GM18505 (cell line): ENCODE measurements at regions not wholly inside any gene's neighbourhood (a gene's known extent, or its start where the extent isn't known, plus 50 kb on each side); places are given as distances from the start of the nearest gene placed in this dataset.

Experiments
- ATAC-seq: cut with Tn5 transposase; IDR thresholded peaks from one replicate; pipeline ENCODE4 v1.9.1; 2021; ENCODE audit not compliant: unreplicated experiment
- POLR2A ChIP-seq: IDR thresholded peaks from 4 replicates; pipeline ENCODE4 v1.6.1; 2011; ENCODE audit warnings: borderline replicate concordance; ENCODE audit not compliant: insufficient read depth, insufficient read length; ENCODE audit errors: extremely low read depth

- ATAC-seq: no peak
- TF ChIP-seq POLR2A: no peak
These were observed 769.9 kb upstream of the ADAMTS16 start for GRCh38 chr5:4370218-4370617.

DNA sequence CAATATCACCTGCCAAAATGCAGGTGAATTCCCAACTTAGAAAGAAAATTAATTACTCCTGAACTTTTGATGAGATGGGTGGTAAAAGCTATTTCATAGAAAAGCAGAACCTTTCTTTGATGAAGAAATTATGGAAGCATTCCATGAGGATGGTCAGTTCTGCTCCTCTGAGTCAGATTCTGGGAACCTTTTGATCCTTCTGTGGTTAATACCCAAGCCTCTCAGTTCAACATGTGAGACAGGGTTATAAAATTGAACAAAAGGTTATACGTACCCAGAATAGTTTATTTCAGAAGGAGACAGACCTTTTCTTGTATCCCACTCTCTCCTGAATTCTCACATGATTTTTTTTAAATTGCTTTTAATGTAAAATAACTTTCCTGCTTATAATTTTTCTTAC lies 767.6 kb upstream of the ADAMTS16 start:
- no peak for TF ChIP-seq POLR2A
- no peak for ATAC-seq

DNA sequence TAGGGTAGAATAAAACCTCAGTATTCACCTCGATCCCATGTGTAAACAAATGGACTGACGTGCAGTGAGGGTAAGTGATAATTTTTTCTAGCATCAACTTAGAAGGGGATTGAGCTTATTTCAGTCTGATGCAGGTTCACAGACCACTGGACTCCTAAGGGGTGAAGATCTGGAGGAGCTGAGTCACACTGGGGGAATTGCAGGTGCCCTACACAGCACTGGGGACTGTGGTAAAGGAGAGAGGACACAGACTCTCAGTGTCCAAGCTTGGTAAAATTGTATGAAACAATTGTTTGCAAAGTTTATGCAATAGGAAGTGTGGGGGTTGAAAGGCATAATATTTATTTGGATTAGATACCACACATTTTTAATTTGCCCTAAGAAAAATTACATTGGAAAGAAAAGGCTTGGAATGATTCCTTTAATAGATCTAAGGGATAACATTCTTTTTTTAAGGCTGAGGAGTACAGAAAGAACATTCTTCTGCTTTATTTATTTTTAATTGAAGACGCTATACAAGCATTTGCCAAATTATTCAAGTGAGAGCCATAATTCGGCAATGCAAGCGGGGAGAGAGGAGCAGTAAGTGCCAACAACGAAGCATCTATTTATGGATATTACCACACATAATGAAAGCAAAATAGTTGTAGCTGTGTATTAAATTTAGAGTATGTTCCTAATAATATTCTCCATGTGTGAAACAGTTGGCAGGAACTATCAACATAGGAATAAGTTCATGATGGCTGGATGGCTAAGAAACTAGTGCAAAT lies 766.9 kb upstream of the ADAMTS16 start:
- no peak for TF ChIP-seq POLR2A
- no peak for ATAC-seq

- TF ChIP-seq POLR2A: no peak
- no peak for ATAC-seq
These were observed 765.3 kb upstream of the ADAMTS16 start for GRCh38 chr5:4374866-4375265.

- no peak for ATAC-seq
- TF ChIP-seq POLR2A: no peak
These were observed 764.5 kb upstream of the ADAMTS16 start for GRCh38 chr5:4375640-4376039.

DNA sequence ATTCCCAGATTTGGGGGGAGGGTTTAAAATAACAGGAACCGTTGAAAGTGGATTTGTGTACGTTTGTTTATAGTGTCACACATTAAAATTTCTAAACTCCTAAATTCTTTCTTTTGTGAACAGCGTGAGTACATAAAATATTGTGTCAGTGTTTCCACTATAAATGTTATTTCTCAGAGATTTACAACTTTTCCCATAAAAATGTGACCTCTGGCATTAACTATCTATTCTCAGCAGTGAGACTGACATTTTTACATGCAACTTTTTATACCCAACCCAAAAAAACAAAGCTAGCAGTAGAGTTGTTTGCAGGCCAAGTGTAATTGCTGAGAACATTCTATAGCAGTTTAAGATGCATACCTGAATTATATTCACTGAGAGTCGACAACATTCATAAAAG lies 757.0 kb upstream of the ADAMTS16 start:
- no peak for TF ChIP-seq POLR2A
- no peak for ATAC-seq

- no peak for ATAC-seq
- no peak for TF ChIP-seq POLR2A
These were observed 756.5 kb upstream of the ADAMTS16 start for GRCh38 chr5:4383518-4384198.

GRCh38 chr5:4384649-4385048 lies 755.5 kb upstream of the ADAMTS16 start:
- TF ChIP-seq POLR2A: no peak
- no peak for ATAC-seq

DNA sequence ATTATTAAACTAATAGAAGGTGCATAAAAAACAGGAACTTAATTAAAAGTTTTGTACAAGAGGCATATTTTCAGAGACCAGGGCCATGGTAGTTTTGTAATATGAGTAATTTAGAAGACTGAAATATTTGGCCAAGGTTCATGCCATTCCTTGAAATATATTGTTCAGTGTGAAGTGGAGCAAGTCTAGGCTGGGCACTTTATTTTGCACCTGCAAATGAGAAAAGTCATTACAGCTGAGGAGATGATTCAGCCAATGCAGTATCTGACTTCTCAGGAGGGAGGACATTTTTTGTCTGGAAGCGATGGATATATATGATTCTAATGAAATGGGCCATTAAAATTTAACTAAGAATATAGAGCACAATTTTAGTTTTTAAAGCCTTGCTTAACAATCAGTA lies 754.0 kb upstream of the ADAMTS16 start:
- TF ChIP-seq POLR2A: no peak
- ATAC-seq: no peak

DNA sequence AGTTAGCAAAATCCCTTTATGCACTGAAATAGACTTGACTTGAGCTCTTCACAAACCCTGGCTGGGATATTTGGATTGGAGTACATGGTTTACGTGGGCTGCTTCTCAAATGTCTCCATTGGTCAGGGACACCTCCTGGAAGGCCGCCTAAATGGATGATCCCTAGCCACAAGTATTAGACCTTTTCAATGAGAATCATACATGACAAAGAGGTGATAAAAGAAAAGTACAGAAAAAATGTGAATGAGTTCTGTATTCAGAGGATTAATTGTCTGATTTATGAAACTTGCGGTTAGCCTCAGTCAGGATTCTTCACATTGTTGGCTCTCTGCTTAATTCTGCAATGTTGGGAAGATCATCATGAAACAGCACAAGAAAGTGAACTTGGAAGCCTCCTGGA lies 752.8 kb upstream of the ADAMTS16 start:
- ATAC-seq: no peak

GRCh38 chr5:4395752-4396151 lies 744.4 kb upstream of the ADAMTS16 start:
- no peak for ATAC-seq

More for the DNA sequence above, 752.8 kb upstream of the ADAMTS16 start:
- no peak for TF ChIP-seq POLR2A

DNA sequence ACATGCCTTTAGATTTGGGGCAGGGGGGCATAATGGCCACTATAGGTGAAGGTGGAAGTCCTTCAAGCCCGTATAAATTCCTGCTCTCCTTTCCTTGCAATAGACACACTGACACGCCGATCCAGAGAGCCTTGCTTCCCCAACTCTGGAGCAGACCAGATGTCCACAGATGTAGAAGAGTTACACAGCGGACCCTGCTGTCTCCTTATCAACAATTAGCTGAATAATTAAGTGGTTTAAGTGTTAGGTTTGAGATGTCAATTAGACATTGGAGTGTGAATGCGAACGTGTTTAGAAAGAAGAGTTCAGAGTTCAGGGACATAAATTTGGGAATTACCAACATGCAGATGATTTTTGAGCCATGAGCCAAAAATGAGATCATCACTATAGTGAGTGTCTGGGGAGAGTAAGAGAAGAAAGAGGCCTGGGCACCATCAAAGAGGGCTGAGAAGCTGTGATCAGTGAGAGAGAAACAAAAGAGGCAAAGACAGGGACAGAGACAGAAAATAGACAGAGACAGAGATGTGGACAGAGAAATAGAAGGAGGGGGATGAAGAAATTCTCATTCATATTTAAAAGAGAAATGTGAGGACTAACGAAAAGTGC lies 734.4 kb upstream of the ADAMTS16 start:
- no peak for TF ChIP-seq POLR2A
- ATAC-seq: no peak

More at GRCh38 chr5:4395752-4396151, 744.4 kb upstream of the ADAMTS16 start:
- no peak for TF ChIP-seq POLR2A

- TF ChIP-seq POLR2A: no peak
- ATAC-seq: no peak
These were observed 730.0 kb upstream of the ADAMTS16 start for GRCh38 chr5:4410151-4410550.

GRCh38 chr5:4411664-4412063 lies 728.5 kb upstream of the ADAMTS16 start:
- no peak for TF ChIP-seq POLR2A
- ATAC-seq: no peak
